Right lobe of liver (tissue), 4 donors: ENCODE measurements at regions not wholly inside any gene's neighbourhood (a gene's known extent, or its start where the extent isn't known, plus 50 kb on each side); places are given as distances from the start of the nearest gene placed in this dataset.

Source experiments
- CTCF ChIP-seq, 4 donors: fragments of 200-600 bp in 3 of 4; fragments of 450-650 bp in 1 of 4; IDR thresholded peaks; one replicate each; pipeline versions ENCODE4 v1.5.1 to v1.8.0; 2016 to 2022; ENCODE audit warnings: antibody characterized with exemption in 4 of 4, mild to moderate bottlenecking in 2 of 4
- POLR2A ChIP-seq: fragments of 450-650 bp; IDR thresholded peaks from one replicate; pipeline ENCODE4 v1.6.1; 2017; ENCODE audit warnings: antibody characterized with exemption, mild to moderate bottlenecking
- donor health status: DM: no; HTN: no; CAD: no.
- donor health status: DM: no; HTN: no; CAD: no.
- donor health status: DM: no; HTN: yes; CAD: no.

DNA sequence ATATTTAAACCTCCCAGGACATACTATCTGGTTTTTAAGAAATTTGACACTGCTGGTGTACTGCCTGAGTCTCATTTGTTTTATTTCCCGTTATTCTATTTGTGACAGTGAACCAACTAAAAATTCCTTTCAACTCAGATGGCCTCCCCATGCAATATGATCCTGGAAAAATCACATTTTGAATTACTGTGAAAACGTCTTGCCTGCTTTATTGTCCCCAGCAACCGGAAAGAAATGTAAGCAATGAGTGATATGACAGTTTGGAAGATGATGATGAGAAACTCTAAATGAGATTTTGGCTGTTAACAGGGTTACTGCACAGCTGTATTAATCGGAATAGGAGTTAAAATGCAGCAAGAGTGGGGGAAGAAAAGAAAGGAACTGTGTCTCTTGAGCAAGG, 590.7 kb upstream of the CDH5 start:
- TF ChIP-seq CTCF (IDR thresholded peaks at IDR 0.05) (no peak), POLR2A (no peak)
